ENCODE measurements at regions not wholly inside any gene's neighbourhood (a gene's known extent, or its start where the extent isn't known, plus 50 kb on each side); places are given as distances from the start of the nearest gene placed in this dataset.

DNA sequence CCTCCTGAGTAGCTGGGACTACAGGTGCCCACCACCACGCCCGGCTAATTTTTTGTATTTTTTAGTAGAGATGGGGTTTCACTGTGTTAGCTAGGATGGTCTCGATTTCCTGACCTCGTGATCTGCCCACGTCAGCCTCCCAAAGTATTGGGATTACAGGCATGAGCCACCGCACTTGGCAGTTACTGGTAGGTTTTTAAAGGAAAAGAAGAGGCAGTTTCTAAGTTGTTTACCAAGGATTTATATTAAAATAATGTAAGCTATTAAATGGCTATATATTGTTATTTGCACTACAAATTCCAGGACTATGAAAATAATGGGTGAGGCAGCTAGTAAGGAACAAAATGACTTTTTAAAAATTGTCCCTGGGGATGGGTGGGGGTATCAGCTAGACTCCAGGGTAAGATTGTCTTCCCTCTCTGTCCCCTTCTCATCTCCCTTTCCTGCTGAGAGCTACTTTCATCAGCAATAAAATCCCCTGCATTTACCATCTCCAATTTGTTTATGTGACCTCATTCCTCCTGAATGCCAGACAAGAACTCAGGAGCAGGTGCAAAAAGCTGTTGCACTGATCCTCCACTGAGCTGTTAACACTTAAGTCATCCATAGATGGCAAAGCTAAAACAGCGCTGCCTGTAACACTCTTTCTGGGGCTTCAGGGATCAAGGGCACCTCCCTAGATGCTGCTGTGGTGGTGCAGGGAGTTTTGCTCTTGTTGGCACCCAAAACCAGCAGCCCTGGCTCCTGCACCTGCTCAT is 165.2 kb downstream of the ZPLD1 start:
- DNase-seq (ENCODE audit: low read depth in 2 of 2), result no peak

DNA sequence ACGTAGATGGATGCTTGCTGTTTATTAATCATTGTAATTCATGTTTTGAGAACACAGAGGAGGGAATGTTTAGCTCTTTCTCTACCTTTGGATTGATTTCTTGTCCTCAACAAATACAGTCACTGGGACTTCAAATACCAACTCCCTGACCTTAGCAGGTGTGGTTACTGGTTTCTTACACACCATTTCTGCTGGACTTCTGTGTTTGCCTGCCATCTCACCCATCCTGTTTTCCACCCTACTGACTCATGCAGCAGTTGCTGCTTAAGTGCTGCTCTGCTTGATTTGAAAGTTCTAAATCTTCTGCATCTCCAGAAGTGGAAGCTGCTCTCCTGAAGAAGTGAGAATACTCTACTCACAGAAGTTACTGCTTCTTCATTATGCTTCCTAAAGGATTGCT is 170.3 kb downstream of the ZPLD1 start:
- DNase-seq (ENCODE audit: low read depth in 2 of 2), result no peak

DNA sequence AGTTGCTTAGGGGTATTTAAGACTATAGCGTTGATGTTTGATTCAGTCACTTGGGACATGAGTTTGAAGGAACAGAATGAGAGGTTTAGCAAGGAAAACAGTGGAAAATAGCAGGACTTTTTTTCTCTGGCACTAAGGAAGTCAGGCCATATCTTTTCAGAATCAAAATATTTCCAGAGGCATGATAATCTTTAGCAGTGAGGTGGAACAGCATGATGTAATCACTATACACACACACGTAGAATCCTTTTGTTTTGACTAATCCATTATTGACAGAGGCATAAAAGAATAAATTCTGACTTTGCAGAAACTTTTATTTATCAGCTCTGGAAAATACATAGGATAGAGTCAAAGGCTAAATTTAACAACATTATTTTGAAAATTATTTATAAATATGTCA is 174.1 kb downstream of the ZPLD1 start:
- DNase-seq (ENCODE audit: low read depth in 2 of 2), result no peak

DNA sequence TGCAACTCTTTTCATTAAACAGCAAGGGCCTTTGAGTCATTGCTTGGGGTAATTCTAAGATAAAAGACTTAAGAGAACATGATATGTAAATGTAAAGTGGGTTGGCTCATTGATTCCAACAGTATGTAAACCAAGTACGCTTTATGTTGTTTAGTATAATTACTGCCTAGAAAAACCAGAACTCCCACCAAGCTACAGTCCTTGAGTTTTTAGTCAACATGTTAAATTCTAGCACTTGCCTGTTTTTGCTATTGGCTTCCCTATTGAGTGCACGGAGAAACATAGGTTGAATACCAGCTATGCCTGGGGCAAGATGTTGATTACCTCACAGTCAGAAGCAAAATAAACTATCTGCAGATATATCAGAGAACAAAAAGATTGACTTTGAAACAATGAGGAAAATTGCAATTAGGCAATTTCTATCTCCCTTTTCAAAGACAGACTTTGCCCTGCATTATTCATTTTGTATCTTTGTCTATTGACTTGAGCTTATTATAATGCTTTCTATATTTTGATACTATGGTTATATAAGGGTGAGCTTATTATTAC is 179.3 kb downstream of the ZPLD1 start:
- no peak for DNase-seq (ENCODE audit: low read depth in 2 of 2)

DNA sequence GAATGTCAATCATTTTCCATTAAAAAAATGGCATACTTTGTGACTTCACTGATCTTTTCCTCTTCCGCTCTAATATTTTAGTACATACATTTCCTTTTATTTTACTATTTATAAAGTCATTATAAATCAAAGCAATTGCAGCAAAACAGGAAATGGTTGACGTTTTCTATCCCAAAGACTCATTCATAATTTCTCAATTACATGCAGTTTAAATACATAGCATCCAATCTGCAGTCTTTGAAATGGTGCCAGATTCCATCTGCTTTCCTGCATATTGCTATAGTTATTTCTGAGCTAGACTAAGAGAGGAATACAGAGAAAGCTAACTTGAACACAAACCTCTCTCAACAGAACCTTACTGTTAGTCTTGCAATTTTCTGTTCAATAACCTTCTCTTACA is 179.8 kb downstream of the ZPLD1 start:
- DNase-seq (ENCODE audit: low read depth in 2 of 2), result no peak

DNA sequence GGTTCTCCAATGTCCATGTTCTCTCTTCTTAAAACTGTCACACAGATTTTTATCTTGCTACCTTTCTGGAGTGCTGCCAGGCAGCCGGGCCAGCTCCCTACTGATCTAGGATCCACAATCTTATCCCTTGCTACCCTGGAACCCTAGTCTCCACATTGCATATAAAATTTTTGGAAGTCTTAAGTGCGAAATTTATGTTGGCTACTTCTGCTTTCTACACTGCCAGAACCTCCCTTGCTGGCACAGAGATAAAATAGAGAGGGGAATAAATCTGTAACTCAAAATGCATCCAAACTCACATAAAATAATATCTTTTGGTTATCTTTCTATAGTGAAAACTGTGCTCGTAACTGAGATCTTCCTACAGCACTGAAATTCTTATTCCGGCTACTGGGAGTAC is 182.6 kb downstream of the ZPLD1 start:
- DNase-seq (ENCODE audit: low read depth in 2 of 2), result no peak

DNA sequence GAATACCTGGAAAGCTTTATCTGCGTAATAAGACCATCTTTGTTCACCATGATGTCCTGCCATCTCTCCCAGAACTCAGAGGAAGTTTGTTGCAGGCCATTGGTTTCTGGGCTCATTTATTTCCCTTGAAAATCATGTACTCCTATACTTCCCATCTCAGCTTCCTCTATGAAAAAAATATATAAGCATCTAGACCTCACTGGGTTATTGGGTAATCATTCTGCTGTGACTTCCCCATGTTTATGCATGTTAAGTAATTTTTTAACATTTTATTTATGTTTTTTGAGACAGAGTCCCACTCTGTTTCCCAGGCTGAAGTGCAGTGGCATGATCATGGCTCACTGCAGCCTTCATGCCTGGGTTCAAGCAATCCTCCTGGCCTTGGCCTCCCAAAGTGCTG is 184.5 kb downstream of the ZPLD1 start:
- no peak for DNase-seq (ENCODE audit: low read depth in 2 of 2)

DNA sequence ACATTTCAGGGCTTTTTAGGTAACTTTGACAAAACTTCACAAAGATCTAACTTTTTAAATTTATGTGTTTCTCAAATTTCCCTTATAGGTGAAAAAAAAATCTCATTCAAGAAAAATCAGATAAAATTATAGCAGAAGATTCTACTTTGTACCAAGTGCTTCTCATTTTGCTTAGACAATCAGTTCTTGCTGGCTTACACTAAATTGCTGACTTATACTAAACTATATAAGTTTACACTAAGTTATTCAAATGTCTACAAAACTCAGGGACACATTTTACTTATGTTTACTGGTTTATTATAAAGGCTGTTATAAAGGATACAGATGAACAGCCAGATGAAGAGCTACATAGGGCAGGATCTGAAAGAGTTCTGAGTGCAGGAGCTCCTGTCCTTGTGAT is 195.1 kb downstream of the ZPLD1 start:
- DNase-seq (ENCODE audit: low read depth in 2 of 2), result no peak

DNA sequence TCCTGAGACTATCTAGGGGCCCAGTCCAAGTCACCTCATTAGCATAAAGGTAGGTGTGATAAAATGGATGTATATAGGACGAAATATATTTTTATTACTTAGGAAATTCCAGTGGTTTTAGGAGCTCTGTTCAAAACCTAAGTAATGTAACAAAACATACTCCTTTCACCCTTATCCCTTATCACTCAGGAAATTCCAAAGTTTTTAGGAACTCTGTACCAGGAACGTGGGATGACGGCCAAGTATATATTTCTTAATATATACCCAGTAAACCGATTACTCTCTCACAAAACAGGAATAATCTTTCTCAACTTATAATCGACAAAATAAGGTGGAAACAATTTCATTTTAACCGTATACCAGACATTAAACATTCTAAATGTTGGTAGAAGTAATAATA is 195.7 kb downstream of the ZPLD1 start:
- no peak for DNase-seq (ENCODE audit: low read depth in 2 of 2)

DNA sequence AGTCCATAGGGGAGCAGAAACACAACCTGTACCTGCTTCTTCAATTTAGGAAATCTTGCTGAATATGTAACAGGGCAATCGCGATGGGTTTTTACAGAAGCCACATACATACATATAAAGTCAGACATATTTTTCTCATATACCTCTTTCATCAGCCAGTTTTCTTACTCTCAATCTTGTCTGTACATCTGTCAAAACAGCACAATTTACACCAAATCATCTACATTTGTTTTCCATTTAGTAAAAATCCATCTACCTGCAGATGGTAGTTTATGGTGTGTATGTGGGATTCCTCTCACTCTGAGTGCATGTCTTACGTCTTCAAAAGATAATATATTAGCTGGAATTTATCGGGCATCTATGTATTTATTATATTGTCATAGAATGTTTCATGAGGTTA is 208.7 kb downstream of the ZPLD1 start:
- no peak for DNase-seq (ENCODE audit: low read depth in 2 of 2)

DNA sequence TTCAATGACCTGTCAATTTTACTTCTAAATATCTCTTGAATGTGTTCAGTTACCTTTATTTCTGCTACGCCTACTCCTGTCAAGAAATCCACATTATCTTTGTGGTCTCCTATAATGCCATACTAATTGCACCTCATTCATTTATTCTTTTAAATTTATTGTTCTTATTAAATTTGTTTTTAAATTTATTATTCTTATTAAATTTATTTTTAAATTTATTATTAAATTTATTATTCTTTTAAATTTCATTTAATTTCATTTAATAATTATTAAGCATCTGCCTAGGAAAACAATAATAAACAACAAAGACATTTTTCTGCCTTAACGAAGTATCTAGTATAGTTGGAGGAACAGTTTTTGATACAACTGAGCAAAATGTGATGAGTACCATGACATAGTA is 211.7 kb downstream of the ZPLD1 start:
- no peak for DNase-seq (ENCODE audit: low read depth in 2 of 2)

DNA sequence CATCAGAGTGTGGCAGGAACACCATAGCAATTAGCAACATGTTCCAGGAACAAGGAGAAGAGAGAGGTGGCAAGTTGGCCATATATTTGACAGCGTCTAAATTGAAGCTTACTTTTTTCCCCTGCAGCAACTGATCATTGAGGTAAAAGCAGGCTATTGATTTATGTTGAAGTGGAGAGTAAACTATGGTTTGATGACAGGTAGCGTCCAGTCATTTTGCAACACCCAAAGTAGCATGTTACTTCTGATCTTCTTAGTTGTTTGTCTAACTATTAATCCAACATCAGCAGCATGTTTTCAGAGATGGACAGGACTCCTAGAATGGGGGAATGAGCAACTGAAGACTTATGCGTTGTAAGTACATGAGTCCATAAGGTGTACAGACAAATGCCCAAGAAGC is 225.8 kb downstream of the ZPLD1 start:
- no peak for DNase-seq (ENCODE audit: low read depth in 2 of 2)

DNA sequence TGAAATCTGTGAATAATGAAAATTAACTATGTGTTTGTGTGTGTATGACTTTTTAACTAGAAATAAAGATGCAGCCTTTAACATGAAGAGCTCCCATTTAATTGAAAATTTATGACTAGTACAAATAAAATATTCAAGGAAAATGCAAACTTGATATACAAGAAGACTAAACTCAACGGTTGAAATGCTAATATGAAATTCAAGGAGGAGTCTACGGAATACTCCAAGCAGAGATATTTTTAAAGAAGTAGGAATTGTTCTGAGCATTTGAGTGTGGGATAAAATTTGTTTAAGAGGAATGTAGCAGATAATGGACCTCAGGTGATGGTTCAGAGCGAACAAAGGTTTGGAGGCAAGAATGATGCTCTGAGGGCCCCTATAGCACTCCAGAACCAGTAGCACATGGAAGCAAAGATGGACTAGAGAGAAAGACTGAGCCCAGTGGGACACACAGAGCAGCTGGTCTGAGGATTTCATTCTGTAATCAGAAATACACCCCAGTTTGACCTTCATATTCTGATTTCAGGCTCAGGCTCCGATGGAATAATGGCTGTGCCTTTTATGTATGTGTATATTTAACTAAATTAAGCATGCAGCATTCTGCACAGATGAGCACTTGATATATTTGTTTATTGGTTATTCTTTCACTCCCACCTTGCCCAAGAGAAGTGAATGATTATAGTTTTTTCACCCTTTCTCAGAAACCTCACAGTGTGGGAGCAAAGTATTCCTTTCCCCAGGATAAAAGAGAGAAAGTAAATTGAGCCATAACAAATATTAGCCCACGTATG is 227.1 kb downstream of the ZPLD1 start:
- DNase-seq (ENCODE audit: low read depth in 2 of 2), result no peak

DNA sequence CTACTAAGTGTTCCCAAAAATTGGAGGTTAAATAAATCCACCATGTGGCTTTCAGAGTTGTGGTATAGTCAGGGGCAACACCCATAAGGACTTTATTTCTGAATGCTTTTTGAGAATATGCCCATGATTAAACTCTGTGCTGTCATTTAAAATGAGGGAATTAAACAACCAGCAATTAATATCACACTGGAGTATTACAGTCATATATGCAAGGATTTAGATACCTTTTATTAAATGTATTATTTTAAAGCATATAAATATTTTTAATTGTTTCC is 227.6 kb downstream of the ZPLD1 start:
- DNase-seq (ENCODE audit: low read depth in 2 of 2), result no peak

DNA sequence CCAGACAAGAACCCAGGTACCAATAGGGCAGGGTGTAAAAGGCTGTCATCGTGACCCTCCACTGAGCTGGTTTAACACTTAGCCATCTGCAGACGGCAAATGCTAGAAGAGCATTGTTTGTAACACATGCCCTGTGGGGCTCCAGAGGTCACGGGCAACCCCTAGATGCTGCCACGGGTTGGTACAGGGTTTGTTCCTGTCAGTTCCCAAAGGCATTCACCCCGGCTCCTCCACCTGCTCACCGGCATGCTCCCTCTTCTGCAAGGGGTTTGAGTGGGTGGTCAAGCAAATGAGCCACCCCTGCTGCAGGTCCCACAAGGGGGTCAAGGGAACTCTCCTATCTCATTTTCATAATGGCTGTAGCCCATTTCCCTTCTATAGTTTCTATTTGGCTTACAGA is 229.3 kb downstream of the ZPLD1 start:
- DNase-seq (ENCODE audit: low read depth in 2 of 2), result no peak

DNA sequence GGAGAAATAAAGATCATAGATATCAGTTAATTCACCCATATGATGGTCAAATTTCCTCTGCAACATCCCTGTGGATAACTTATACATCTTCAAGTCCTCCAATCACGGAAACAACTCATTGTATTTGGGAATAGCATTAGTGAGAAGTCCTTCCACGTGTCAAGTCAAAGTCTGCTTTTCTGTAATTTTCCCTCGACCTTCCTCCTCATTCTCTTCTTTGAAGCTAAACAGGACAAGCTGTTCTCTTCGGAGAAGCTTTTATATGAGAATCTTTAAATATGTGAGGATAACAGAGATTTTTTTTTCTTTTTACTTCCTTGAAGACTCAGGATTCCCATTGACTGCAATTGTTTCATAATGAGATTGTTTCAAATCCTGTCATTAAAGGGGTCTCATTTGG is 230.4 kb downstream of the ZPLD1 start:
- DNase-seq (ENCODE audit: low read depth in 2 of 2), result no peak

DNA sequence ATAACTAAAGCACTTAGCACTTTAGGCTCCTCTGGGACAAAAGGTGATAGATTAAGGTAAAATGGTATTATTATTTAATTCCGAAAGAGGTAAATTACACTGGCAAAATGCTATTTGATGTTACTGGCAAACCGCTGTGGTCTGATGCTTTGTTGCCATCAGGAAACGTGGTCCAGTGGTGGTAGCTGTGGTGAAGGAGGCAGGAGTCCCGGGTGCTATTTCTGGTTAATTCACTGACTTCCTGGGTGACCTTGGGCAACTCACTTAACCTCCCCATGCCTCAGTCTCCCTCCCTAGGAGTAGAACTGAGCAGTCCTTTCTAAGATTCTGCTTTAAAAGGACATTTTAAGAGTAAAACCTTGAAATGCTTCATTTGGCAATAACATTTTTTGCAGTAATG is 233.4 kb downstream of the ZPLD1 start:
- DNase-seq (ENCODE audit: low read depth in 2 of 2), result no peak

DNA sequence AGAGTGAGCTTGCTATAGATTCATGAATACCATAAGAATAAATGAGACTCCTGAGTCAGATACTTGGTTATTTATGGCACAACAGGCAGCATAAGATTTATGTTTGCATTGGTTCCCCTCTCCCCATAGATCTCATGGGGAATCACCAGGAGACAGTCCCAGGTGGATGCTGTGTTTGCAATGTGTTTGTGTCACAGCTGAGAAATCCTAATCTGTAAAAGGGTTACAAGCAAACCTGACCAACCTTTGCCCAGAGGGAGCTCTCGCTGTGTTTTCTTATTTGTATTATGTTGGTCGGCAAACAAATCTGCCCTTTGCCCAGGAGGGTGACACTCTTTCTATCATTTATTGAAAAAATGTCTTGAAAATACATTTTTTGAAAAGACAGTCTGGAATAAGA is 236.2 kb downstream of the ZPLD1 start:
- no peak for DNase-seq (ENCODE audit: low read depth in 2 of 2)

DNA sequence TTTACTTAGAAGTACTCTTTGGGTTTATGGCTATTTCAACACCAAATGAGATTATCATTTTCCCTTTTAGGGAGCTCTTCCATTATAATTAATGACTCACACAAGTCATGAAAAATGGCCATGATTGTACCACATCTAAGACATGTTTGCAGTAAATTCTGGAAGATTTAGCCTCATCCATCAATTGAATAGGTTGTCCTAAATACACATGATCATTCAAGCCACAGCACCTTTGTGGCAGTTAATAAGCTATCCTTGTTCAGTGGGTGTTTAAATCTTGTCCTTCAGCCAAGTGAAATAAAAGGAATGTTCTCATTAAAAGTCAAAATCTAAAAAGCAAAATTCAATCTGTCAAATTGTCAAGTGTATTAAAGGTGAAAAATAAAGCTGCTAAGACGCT is 237.5 kb downstream of the ZPLD1 start:
- no peak for DNase-seq (ENCODE audit: low read depth in 2 of 2)

DNA sequence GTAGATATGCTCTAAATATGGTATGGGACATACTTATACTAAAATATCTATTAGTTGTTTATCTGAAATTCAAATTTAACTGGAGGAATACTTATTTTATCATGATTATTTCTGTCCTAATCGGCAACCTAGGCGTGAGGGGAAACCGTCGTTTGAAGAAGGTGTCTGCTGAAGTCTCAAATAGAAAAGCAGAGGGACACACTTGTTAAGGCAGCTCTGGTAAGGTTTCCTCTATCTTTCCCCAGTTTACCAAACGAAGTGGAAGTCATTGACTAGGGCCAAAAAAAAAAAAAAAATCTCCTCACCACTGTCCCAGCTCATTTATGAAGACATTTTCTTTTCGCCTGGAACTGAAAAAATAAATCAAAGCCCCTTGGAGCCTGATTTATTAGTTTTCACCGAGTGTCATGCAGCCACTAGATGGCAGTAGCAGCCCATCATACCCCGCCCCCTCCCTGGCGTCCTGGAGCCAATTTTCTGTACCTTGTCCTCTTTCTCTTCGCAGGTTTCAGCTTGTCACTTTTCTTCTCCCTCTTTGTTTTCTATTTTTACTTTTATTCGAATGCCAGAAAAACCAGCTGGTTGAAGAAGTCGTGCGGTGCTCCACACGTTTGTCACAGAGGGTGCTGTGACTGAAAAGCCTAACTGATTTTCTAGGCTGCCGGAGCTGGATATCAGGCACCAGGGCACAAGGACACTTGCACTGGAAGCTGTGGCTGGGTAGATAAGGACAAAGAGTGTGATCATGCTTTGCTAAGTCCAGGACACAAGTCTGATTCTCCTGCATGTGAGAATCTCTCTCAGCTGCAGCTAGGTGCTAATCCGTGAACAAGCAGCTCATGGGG is 238.7 kb downstream of the ZPLD1 start:
- no peak for DNase-seq (ENCODE audit: low read depth in 2 of 2)

DNA sequence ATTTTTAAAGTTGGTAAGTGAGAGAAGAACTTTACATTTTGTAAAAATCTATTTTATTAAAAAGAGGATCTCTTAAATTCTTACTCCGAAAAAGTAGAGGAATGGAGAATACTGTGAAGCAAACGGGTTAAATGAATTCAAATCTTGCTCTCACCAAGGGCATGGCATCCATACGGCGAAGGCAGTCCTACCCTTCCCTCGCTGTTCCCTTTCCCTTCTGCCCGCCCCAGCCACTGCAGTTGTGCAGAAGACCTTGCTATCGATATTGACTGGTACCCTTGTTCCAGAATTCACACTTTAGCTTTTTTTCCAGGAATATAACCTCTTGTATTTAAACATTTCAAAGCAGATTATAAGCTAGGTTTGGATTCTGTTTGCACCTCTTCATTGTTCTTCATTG is 239.5 kb downstream of the ZPLD1 start:
- no peak for DNase-seq (ENCODE audit: low read depth in 2 of 2)

DNA sequence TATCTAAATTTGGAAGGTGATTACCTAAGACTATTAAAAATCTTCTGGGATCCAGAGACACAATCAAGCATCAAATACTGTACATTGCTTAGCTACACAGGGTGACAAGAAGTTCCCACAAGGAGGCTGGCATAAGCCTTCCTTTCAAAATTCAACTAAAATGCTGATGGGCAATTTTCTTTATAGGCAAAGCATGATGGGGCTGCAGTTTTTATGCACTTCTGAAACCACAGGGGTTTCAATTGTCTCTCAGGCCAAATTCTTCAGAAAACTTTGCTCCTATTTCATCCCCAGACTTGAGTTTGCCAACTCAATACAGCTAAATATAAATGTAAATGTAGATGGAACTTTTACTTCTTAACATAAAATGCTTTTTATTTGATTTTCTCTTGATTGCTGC is 241.6 kb downstream of the ZPLD1 start:
- DNase-seq (ENCODE audit: low read depth in 2 of 2), result no peak

DNA sequence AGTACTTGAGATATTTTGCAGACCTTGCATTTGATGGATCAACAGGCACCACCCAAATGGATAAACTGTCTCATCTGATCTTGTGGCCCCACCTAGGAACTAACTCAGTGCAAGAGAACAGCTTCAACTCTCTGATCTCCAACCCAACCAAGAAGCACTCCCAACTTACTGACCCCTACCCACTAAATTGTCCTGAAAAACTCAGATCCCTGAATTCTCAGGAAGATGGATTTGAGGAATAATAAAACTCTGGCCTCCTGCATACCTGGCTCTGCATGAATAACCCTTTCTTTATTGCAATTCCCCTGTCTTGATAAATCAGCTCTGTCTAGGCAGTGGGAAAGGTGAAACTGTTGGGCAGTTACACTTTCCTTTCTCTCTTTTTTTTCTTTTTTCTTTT is 247.9 kb downstream of the ZPLD1 start:
- no peak for DNase-seq (ENCODE audit: low read depth in 2 of 2)

Data from fibroblast of skin of left biceps (primary cell).